Globus pallidus (tissue), 1 donor: ENCODE measurements at regions not wholly inside any gene's neighbourhood (a gene's known extent, or its start where the extent isn't known, plus 50 kb on each side); places are given as distances from the start of the nearest gene placed in this dataset.

Source experiments
- DNase-seq: peaks from one replicate; pipeline ENCODE4 v3.0.0-alpha.2; 2015; ENCODE audit warnings: low spot score

GRCh38 chr4:58688568-58688967 lies 1578.4 kb upstream of the IGFBP7 start:
- DNase-seq: no peak

GRCh38 chr4:58679886-58680285 lies 1569.7 kb upstream of the IGFBP7 start:
- no peak for DNase-seq

GRCh38 chr4:58679051-58679450 lies 1568.9 kb upstream of the IGFBP7 start:
- DNase-seq: no peak

- no peak for DNase-seq
These were observed 1559.6 kb upstream of the IGFBP7 start for GRCh38 chr4:58669783-58670182.

GRCh38 chr4:58665649-58666048 lies 1555.5 kb upstream of the IGFBP7 start:
- DNase-seq: no peak

- DNase-seq: peak; percentile 55
These were observed 1548.5 kb upstream of the IGFBP7 start for GRCh38 chr4:58658701-58659100.

GRCh38 chr4:58653251-58653650 lies 1543.1 kb upstream of the IGFBP7 start:
- DNase-seq: no peak

GRCh38 chr4:58649226-58649625 lies 1539.0 kb upstream of the IGFBP7 start:
- DNase-seq: no peak

GRCh38 chr4:58646126-58646525 lies 1535.9 kb upstream of the IGFBP7 start:
- DNase-seq: no peak

GRCh38 chr4:58644549-58644948 lies 1534.4 kb upstream of the IGFBP7 start:
- no peak for DNase-seq

GRCh38 chr4:58636381-58636780 lies 1526.2 kb upstream of the IGFBP7 start:
- no peak for DNase-seq

GRCh38 chr4:58617226-58617625 lies 1507.0 kb upstream of the IGFBP7 start:
- no peak for DNase-seq

GRCh38 chr4:58611012-58611411 lies 1500.8 kb upstream of the IGFBP7 start:
- no peak for DNase-seq

GRCh38 chr4:58606303-58606702 lies 1496.1 kb upstream of the IGFBP7 start:
- no peak for DNase-seq

- DNase-seq: no peak
These were observed 1493.8 kb upstream of the IGFBP7 start for GRCh38 chr4:58603951-58604350.

- no peak for DNase-seq
These were observed 1492.7 kb upstream of the IGFBP7 start for GRCh38 chr4:58602731-58603359.

GRCh38 chr4:58602022-58602421 lies 1491.8 kb upstream of the IGFBP7 start:
- no peak for DNase-seq

GRCh38 chr4:58600290-58600689 lies 1490.1 kb upstream of the IGFBP7 start:
- no peak for DNase-seq

- no peak for DNase-seq
These were observed 1480.5 kb upstream of the IGFBP7 start for GRCh38 chr4:58590722-58591121.

- no peak for DNase-seq
These were observed 1477.7 kb upstream of the IGFBP7 start for GRCh38 chr4:58587856-58588255.

- no peak for DNase-seq
These were observed 1456.1 kb upstream of the IGFBP7 start for GRCh38 chr4:58566260-58566659.

- DNase-seq: no peak
These were observed 1454.7 kb upstream of the IGFBP7 start for GRCh38 chr4:58564695-58565475.

- DNase-seq: no peak
These were observed 1451.0 kb upstream of the IGFBP7 start for GRCh38 chr4:58561170-58561569.

GRCh38 chr4:58560736-58561135 lies 1450.6 kb upstream of the IGFBP7 start:
- no peak for DNase-seq
